PFSK-1 (cell line): ENCODE measurements at regions not wholly inside any gene's neighbourhood (a gene's known extent, or its start where the extent isn't known, plus 50 kb on each side); places are given as distances from the start of the nearest gene placed in this dataset.

Source experiments
- FOXP2 ChIP-seq: optimal IDR thresholded peaks from 2 replicates; pipeline ENCODE3; 2011; ENCODE audit warnings: borderline replicate concordance, control low read depth, inconsistent platforms; ENCODE audit not compliant: insufficient read depth; ENCODE audit errors: extremely low read length, extremely low read depth
- POLR2AphosphoS5 ChIP-seq: IDR thresholded peaks from 2 replicates; pipeline ENCODE4 v1.6.1; 2012; ENCODE audit warnings: low read depth, mild to moderate bottlenecking, control low read depth, low read length, moderate library complexity
- REST ChIP-seq, 2 experiments: IDR thresholded peaks; 2 replicates each; pipeline versions ENCODE4 v1.6.1 to v1.8.0; 2011 to 2012; ENCODE audit warnings: low read depth in 2 of 2, low read length in 2 of 2, control low read depth in 1 of 2, inconsistent platforms in 1 of 2, mild to moderate bottlenecking in 1 of 2, moderate library complexity in 1 of 2; ENCODE audit not compliant: insufficient read depth in 1 of 2
- SIN3A ChIP-seq: IDR thresholded peaks from 2 replicates; pipeline ENCODE4 v1.6.1; 2012; ENCODE audit warnings: mild to moderate bottlenecking, low read length, moderate library complexity, borderline replicate concordance; ENCODE audit not compliant: insufficient read depth
- TAF1 ChIP-seq: IDR thresholded peaks from 2 replicates; pipeline ENCODE4 v1.6.1; 2012; ENCODE audit warnings: low read length, control low read depth, borderline replicate concordance; ENCODE audit not compliant: insufficient read depth

- TF ChIP-seq REST (IDR thresholded peaks at IDR 0.05; ENCODE audit: insufficient read depth in 1 of 2, low read depth in 2 of 2, low read length in 2 of 2) (no peak), POLR2AphosphoS5 (no peak), TAF1 (no peak), SIN3A (no peak), FOXP2 (no peak)
Observed at GRCh38 chr2:240362826-240363745, 72.4 kb upstream of the GPC1 start.

GRCh38 chr2:240363746-240364581 lies 71.5 kb upstream of the GPC1 start:
- no peak for TF ChIP-seq TAF1
- TF ChIP-seq FOXP2, result no peak
- TF ChIP-seq POLR2AphosphoS5, result no peak
- TF ChIP-seq REST (IDR thresholded peaks at IDR 0.05; ENCODE audit: insufficient read depth in 1 of 2, low read depth in 2 of 2, low read length in 2 of 2), result no peak
- TF ChIP-seq SIN3A, result no peak

GRCh38 chr2:240364582-240364960 lies 70.9 kb upstream of the GPC1 start:
- TF ChIP-seq FOXP2 (no peak), TAF1 (no peak), POLR2AphosphoS5 (no peak), SIN3A (no peak), REST (IDR thresholded peaks at IDR 0.05; ENCODE audit: insufficient read depth in 1 of 2, low read depth in 2 of 2, low read length in 2 of 2) (no peak)

GRCh38 chr2:240364961-240365775 lies 70.3 kb upstream of the GPC1 start:
- TF ChIP-seq SIN3A (no peak), FOXP2 (no peak), REST (IDR thresholded peaks at IDR 0.05; ENCODE audit: insufficient read depth in 1 of 2, low read depth in 2 of 2, low read length in 2 of 2) (no peak), POLR2AphosphoS5 (no peak), TAF1 (no peak)
